Stomach (tissue), 4 donors: ENCODE measurements at regions not wholly inside any gene's neighbourhood (a gene's known extent, or its start where the extent isn't known, plus 50 kb on each side); places are given as distances from the start of the nearest gene placed in this dataset.

Experiments used
- POLR2A ChIP-seq, 4 donors: fragments of 450-650 bp; IDR thresholded peaks; one replicate each; pipeline ENCODE4 v1.6.1; 2016; ENCODE audit warnings: antibody characterized with exemption in 4 of 4, control low read depth in 2 of 4, mild to moderate bottlenecking in 1 of 4, moderate library complexity in 1 of 4
- TF ChIP-seq, protein P1 (sequence below), 7 experiments: fragments of 450-650 bp in 4 of 7; fragments of 200-600 bp in 3 of 7; sonication (generic) in 3 of 7; IDR thresholded peaks; one replicate each; pipeline ENCODE4 v1.5.1; 2016 to 2019; ENCODE audit warnings: antibody characterized with exemption in 7 of 7, control low read depth in 2 of 7, mild to moderate bottlenecking in 1 of 7

DNA sequence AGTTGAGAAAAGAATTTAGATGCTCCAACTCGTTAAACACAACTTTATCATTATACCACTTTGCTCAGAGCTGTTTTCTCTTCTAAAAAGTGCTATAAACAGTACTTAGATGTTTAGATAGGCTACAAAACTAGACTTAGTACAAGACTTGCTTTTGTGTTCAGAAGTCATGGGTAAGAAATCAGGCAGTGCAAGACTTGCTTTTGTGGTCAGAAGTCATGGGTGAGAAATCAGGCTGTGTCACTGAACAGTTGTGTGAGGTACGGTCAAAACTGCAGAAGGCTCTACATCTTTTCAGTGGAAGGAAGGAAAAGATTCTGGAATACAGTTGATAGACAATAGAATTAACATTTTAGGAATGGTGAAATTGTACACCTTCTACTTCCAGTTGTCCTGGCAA lies 239.7 kb downstream of the DNAJB9 start:
- TF ChIP-seq, protein P1, sequence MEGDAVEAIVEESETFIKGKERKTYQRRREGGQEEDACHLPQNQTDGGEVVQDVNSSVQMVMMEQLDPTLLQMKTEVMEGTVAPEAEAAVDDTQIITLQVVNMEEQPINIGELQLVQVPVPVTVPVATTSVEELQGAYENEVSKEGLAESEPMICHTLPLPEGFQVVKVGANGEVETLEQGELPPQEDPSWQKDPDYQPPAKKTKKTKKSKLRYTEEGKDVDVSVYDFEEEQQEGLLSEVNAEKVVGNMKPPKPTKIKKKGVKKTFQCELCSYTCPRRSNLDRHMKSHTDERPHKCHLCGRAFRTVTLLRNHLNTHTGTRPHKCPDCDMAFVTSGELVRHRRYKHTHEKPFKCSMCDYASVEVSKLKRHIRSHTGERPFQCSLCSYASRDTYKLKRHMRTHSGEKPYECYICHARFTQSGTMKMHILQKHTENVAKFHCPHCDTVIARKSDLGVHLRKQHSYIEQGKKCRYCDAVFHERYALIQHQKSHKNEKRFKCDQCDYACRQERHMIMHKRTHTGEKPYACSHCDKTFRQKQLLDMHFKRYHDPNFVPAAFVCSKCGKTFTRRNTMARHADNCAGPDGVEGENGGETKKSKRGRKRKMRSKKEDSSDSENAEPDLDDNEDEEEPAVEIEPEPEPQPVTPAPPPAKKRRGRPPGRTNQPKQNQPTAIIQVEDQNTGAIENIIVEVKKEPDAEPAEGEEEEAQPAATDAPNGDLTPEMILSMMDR (IDR thresholded peaks at IDR 0.05), result no peak
- TF ChIP-seq POLR2A (IDR thresholded peaks at IDR 0.05), result no peak
